ENCODE measurements at regions not wholly inside any gene's neighbourhood (a gene's known extent, or its start where the extent isn't known, plus 50 kb on each side); places are given as distances from the start of the nearest gene placed in this dataset.

DNA sequence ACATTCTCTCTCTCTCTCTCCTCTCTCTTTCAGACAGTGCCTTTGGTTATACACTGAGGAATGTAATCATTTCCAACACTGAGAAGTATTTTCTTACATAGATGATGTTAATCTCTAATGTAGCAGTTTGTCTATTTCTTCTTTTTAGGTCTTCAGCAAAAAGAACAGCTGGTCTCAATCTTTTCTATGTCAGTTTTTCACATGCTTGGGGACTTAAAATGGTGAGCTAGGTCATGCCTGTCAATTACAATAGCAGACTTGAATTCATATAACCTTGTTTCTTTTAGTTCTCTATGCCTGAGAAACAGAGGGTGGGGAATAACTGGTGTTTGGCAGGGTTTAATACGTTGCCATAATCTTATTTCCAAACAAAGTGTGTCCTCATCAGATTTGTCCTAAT, 786.2 kb downstream of the SQOR start:
- peaks cover 0 to 4% (median 0%) of the 10 kb centered on the region in 5 donors for H3K36me3 Mint-ChIP-seq
- ChIA-PET CTCF (no interaction called here), POLR2A (no interaction called here)
- no peak overlapping the region for H3K27ac ChIP-seq (ENCODE audit: low read depth, low read length)
- no peaks in the 10 kb centered on the region for H3K27me3 ChIP-seq (ENCODE audit: control insufficient read depth in 2 of 2, insufficient read depth in 2 of 2, low read length in 2 of 2)
- peaks cover 0 to 18% (median 8%) of the 10 kb centered on the region in 11 donors for H3K9me3 Mint-ChIP-seq
- no peak overlapping the region for H3K27ac Mint-ChIP-seq
- H3K9me3 ChIP-seq (ENCODE audit: control insufficient read depth in 2 of 3, low read length in 3 of 3), result peaks cover 0 to 3% (median 0%) of the 10 kb centered on the region in 3 experiments
- no peak overlapping the region for H3K4me3 Mint-ChIP-seq
- DNase-seq (no peak), ATAC-seq (no peak)
- no peak overlapping the region for H3K4me3 ChIP-seq (ENCODE audit: low read length)
- intact Hi-C loops (cut with micrococcal nuclease), result no loop called here
- no peaks in the 10 kb centered on the region for H3K4me1 ChIP-seq (ENCODE audit: control insufficient read depth in 2 of 2, insufficient read depth in 2 of 2, low read length in 2 of 2)
- peaks cover 0 to 11% (median 0%) of the 10 kb centered on the region in 5 donors for H3K27me3 Mint-ChIP-seq
- no peaks in the 10 kb centered on the region for H3K36me3 ChIP-seq (ENCODE audit: control insufficient read depth in 2 of 3, insufficient read depth in 3 of 3, low read length in 3 of 3)
- no peaks in the 10 kb centered on the region for H3K4me1 Mint-ChIP-seq

DNA sequence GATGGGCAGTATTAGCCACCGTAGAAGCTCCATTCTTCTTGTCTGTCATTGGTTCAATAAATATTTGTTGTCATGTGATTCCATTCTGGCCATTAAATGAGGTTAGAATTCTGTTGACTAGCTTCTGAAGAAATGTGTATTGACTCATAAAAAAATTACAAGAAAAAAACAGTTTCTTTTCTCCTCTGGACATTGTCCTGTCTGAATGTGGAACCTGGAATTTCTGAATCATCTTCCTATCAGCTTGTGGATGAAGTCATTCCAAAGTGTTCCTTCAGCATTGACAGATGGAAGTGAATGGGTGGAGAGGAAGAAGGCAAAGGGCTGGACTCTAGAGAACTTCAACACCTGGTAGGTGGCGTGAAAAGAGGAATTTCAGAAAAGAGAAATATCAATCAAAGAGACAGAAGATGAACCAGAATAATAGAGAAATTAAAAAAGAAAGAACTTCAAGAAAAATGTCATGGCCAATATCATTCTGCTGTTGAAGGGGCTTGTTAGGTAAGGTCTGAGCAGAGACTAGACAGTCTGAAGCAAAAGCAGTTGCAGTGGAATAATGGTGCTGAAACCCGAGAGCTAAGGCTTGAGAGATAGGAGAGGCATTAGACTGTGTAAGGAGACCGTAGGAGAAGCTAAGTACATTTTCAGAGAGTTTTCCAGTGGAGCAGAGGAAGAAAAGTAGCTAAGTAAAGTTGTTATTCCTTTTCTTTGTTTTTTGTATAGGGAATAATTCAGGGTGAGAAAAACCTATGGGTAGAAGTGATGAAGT, 806.6 kb downstream of the SQOR start:
- H3K4me1 Mint-ChIP-seq, result no peaks in the 10 kb centered on the region
- H3K27me3 Mint-ChIP-seq, result no peaks in the 10 kb centered on the region
- no peak overlapping the region for H3K4me3 Mint-ChIP-seq
- Histone ChIP-seq H3K36me3 (ENCODE audit: control insufficient read depth in 2 of 3, insufficient read depth in 3 of 3, low read length in 3 of 3) (no peaks in the 10 kb centered on the region), H3K27me3 (ENCODE audit: control insufficient read depth in 2 of 2, insufficient read depth in 2 of 2, low read length in 2 of 2) (no peaks in the 10 kb centered on the region), H3K9me3 (ENCODE audit: control insufficient read depth in 2 of 3, low read length in 3 of 3) (peaks cover 0 to 2% (median 0%) of the 10 kb centered on the region in 3 experiments), H3K4me1 (ENCODE audit: control insufficient read depth in 2 of 2, insufficient read depth in 2 of 2, low read length in 2 of 2) (no peaks in the 10 kb centered on the region), H3K4me3 (ENCODE audit: low read length) (no peak overlapping the region), H3K27ac (ENCODE audit: low read depth, low read length) (no peak overlapping the region)
- no peak overlapping the region for H3K27ac Mint-ChIP-seq
- peaks cover 0 to 15% (median 3%) of the 10 kb centered on the region in 11 donors for H3K9me3 Mint-ChIP-seq
- no peak for DNase-seq
- CTCF ChIA-PET, result no interaction called here
- no peak for ATAC-seq
- no peaks in the 10 kb centered on the region for H3K36me3 Mint-ChIP-seq
- POLR2A ChIA-PET, result no interaction called here
- intact Hi-C loops (cut with micrococcal nuclease), result no loop called here

DNA sequence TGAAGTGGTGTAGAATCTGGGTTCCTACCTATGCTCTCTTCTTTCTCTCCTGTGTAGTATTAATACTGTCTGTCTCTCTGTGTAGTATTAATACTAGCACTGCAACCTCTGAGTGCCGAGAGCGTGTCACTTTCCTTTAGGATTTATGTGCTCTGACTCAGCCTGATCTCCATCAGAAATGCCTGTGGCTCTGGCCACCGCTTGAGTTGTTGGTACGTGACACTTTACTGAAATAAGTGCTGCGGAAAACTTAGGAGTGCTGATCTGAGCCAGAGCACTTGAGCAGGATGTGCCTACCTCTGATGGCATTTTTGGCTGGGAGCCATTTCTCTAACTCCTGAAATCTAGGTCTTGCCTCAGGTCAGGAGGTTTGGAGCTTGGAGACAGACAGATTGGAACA, 807.4 kb downstream of the SQOR start:
- no peaks in the 10 kb centered on the region for H3K4me1 ChIP-seq (ENCODE audit: control insufficient read depth in 2 of 2, insufficient read depth in 2 of 2, low read length in 2 of 2)
- Mint-ChIP-seq H3K27ac (no peak overlapping the region), H3K4me3 (no peak overlapping the region), H3K9me3 (peaks cover 0 to 15% (median 3%) of the 10 kb centered on the region in 11 donors), H3K27me3 (no peaks in the 10 kb centered on the region), H3K4me1 (no peaks in the 10 kb centered on the region), H3K36me3 (no peaks in the 10 kb centered on the region)
- CTCF ChIA-PET, result no interaction called here
- no peaks in the 10 kb centered on the region for H3K27me3 ChIP-seq (ENCODE audit: control insufficient read depth in 2 of 2, insufficient read depth in 2 of 2, low read length in 2 of 2)
- no peak overlapping the region for H3K4me3 ChIP-seq (ENCODE audit: low read length)
- H3K9me3 ChIP-seq (ENCODE audit: control insufficient read depth in 2 of 3, low read length in 3 of 3), result peaks cover 0 to 2% (median 0%) of the 10 kb centered on the region in 3 experiments
- no peak overlapping the region for H3K27ac ChIP-seq (ENCODE audit: low read depth, low read length)
- intact Hi-C loops (cut with micrococcal nuclease), result no loop called here
- ATAC-seq, result no peak
- POLR2A ChIA-PET, result no interaction called here
- no peak for DNase-seq
- H3K36me3 ChIP-seq (ENCODE audit: control insufficient read depth in 2 of 3, insufficient read depth in 3 of 3, low read length in 3 of 3), result no peaks in the 10 kb centered on the region

DNA sequence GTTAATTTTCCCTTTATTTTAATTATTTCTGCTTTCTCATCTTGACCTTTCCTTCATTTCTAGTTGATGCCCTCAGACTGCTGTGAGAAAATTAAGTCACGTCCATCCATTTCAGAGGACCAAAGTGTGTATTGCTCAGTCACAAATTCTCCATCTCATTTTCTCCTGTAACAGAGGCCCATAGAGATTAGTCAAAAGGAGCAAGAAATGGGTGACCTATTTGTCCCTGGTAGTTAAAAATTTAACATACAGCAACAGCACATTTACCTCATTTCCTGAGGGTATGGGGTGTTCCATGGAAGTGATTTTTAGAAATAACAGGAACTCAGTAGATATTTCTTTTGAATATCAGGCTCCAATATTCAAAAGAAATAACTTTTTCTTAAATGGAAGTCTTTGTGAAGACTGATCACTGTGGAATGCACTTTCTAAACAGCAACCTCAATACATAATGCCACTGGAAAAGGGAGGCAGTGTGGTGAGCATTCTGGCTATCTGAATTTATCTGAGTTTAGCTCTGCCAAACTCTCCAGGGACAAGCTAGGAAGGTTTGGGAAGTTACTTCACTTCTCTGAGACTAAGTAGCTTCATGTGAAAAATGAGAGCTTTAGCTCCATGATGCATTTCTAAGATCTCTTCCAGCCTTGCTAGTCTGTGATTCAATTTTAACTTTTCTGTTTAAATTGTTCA, 808.2 kb downstream of the SQOR start:
- Mint-ChIP-seq H3K27ac (no peak overlapping the region), H3K4me3 (no peak overlapping the region), H3K27me3 (no peaks in the 10 kb centered on the region), H3K9me3 (peaks cover 0 to 15% (median 3%) of the 10 kb centered on the region in 11 donors), H3K4me1 (no peaks in the 10 kb centered on the region), H3K36me3 (no peaks in the 10 kb centered on the region)
- H3K27me3 ChIP-seq (ENCODE audit: control insufficient read depth in 2 of 2, insufficient read depth in 2 of 2, low read length in 2 of 2), result no peaks in the 10 kb centered on the region
- DNase-seq (no peak), ATAC-seq (no peak)
- POLR2A ChIA-PET, result no interaction called here
- no peak overlapping the region for H3K27ac ChIP-seq (ENCODE audit: low read depth, low read length)
- no peaks in the 10 kb centered on the region for H3K4me1 ChIP-seq (ENCODE audit: control insufficient read depth in 2 of 2, insufficient read depth in 2 of 2, low read length in 2 of 2)
- H3K36me3 ChIP-seq (ENCODE audit: control insufficient read depth in 2 of 3, insufficient read depth in 3 of 3, low read length in 3 of 3), result no peaks in the 10 kb centered on the region
- intact Hi-C loops (cut with micrococcal nuclease), result no loop called here
- CTCF ChIA-PET, result no interaction called here
- no peak overlapping the region for H3K4me3 ChIP-seq (ENCODE audit: low read length)
- H3K9me3 ChIP-seq (ENCODE audit: control insufficient read depth in 2 of 3, low read length in 3 of 3), result peaks cover 0 to 2% (median 0%) of the 10 kb centered on the region in 3 experiments

DNA sequence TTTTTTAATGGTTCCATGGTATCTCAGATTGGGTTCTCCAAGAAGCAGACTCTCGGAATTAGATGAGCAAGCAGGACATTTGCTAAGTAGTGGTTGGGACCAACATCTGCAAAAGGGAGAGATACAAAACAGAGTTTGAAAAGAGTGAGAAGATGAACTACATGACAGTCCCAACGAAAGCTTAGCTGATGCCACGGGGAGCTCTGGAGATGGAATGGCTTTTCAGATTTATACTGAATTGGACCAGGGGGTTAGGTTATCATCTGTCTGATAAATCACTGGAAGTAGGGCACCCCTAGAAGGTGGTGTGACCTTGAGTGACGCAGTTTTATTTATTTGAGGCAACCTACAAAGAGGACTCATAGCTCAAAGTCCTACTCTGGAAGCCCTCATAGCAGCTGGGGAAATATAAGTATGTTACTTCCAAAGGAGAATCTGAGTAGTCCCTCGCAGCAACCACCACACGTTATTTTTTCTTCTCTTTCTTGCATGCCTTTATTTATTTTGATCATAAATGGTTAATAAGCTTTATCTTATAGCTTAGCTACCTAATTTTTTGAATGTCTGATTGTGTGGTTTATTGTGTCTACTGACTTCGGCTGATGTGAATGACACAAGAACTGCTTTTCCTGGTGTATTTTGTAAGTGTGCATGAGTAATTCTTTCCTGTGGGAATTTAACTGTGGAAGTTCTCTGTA, 815.4 kb downstream of the SQOR start:
- Histone ChIP-seq H3K27ac (ENCODE audit: low read depth, low read length) (no peak overlapping the region), H3K36me3 (ENCODE audit: control insufficient read depth in 2 of 3, insufficient read depth in 3 of 3, low read length in 3 of 3) (no peaks in the 10 kb centered on the region), H3K4me1 (ENCODE audit: control insufficient read depth in 2 of 2, insufficient read depth in 2 of 2, low read length in 2 of 2) (no peaks in the 10 kb centered on the region), H3K4me3 (ENCODE audit: low read length) (no peak overlapping the region), H3K27me3 (ENCODE audit: control insufficient read depth in 2 of 2, insufficient read depth in 2 of 2, low read length in 2 of 2) (no peaks in the 10 kb centered on the region), H3K9me3 (ENCODE audit: control insufficient read depth in 2 of 3, low read length in 3 of 3) (peaks cover 0 to 1% (median 0%) of the 10 kb centered on the region in 3 experiments)
- DNase-seq (no peak), ATAC-seq (no peak)
- POLR2A ChIA-PET, result no interaction called here
- no peaks in the 10 kb centered on the region for H3K4me1 Mint-ChIP-seq
- CTCF ChIA-PET, result no interaction called here
- H3K27me3 Mint-ChIP-seq, result peaks cover 0 to 5% (median 0%) of the 10 kb centered on the region in 5 donors
- H3K36me3 Mint-ChIP-seq, result no peaks in the 10 kb centered on the region
- no peak overlapping the region for H3K4me3 Mint-ChIP-seq
- H3K9me3 Mint-ChIP-seq, result peaks cover 0 to 25% (median 4%) of the 10 kb centered on the region in 11 donors
- intact Hi-C loops (cut with micrococcal nuclease), result no loop called here
- H3K27ac Mint-ChIP-seq, result no peak overlapping the region

DNA sequence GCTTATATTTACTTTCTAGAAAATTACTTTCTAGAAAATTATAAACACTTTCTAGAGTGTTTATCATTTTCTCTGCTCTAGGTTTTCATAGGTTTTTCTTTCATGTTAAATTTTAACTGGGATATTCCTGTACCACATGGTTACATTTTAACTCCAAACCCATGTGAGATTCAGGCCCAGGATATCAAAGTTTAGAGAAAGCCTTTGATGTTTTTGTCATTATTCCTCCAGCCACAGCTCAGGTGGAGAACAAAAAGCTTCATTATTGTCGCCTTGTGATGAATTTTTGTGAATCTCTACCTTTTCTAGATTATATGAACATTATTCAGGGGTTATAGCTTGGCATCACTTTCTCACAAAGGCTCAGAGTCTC, 816.0 kb downstream of the SQOR start:
- peaks cover 0 to 5% (median 0%) of the 10 kb centered on the region in 5 donors for H3K27me3 Mint-ChIP-seq
- POLR2A ChIA-PET, result no interaction called here
- H3K27ac Mint-ChIP-seq, result no peak overlapping the region
- Histone ChIP-seq H3K4me1 (ENCODE audit: control insufficient read depth in 2 of 2, insufficient read depth in 2 of 2, low read length in 2 of 2) (no peaks in the 10 kb centered on the region), H3K9me3 (ENCODE audit: control insufficient read depth in 2 of 3, low read length in 3 of 3) (no peaks in the 10 kb centered on the region), H3K4me3 (ENCODE audit: low read length) (no peak overlapping the region), H3K27me3 (ENCODE audit: control insufficient read depth in 2 of 2, insufficient read depth in 2 of 2, low read length in 2 of 2) (no peaks in the 10 kb centered on the region), H3K27ac (ENCODE audit: low read depth, low read length) (no peak overlapping the region), H3K36me3 (ENCODE audit: control insufficient read depth in 2 of 3, insufficient read depth in 3 of 3, low read length in 3 of 3) (no peaks in the 10 kb centered on the region)
- intact Hi-C loops (cut with micrococcal nuclease), result no loop called here
- no peak for DNase-seq
- no peaks in the 10 kb centered on the region for H3K4me1 Mint-ChIP-seq
- no peak overlapping the region for H3K4me3 Mint-ChIP-seq
- peaks cover 0 to 20% (median 3%) of the 10 kb centered on the region in 11 donors for H3K9me3 Mint-ChIP-seq
- CTCF ChIA-PET, result no interaction called here
- no peaks in the 10 kb centered on the region for H3K36me3 Mint-ChIP-seq
- no peak for ATAC-seq

All from naive thymus-derived CD4-positive, alpha-beta T cell (primary cell).